ENCODE measurements at regions not wholly inside any gene's neighbourhood (a gene's known extent, or its start where the extent isn't known, plus 50 kb on each side); places are given as distances from the start of the nearest gene placed in this dataset.

DNA sequence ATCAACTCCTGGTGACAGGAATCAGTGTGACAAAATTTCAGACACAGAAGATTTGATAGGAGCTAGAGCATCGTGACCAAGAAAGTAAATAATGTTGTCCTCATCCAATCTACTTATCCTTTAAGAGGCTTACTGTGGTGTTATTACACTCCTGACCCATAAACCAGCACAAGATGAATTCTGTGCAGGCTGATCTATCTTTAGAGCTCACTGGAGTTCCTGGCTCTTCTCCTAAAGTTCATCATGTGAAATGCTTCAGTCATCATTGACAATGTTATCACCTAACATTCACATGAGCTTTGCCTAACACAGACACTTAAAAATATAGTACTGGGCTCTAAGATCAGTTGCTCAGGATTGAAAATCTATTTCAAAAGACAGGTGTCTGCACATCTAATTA, 271.0 kb upstream of the HSF2 start:
- TF ChIP-seq, protein P1, sequence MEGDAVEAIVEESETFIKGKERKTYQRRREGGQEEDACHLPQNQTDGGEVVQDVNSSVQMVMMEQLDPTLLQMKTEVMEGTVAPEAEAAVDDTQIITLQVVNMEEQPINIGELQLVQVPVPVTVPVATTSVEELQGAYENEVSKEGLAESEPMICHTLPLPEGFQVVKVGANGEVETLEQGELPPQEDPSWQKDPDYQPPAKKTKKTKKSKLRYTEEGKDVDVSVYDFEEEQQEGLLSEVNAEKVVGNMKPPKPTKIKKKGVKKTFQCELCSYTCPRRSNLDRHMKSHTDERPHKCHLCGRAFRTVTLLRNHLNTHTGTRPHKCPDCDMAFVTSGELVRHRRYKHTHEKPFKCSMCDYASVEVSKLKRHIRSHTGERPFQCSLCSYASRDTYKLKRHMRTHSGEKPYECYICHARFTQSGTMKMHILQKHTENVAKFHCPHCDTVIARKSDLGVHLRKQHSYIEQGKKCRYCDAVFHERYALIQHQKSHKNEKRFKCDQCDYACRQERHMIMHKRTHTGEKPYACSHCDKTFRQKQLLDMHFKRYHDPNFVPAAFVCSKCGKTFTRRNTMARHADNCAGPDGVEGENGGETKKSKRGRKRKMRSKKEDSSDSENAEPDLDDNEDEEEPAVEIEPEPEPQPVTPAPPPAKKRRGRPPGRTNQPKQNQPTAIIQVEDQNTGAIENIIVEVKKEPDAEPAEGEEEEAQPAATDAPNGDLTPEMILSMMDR (IDR thresholded peaks at IDR 0.05; ENCODE audit: insufficient read depth, low read length), result no peak
- no peak for TF ChIP-seq POLR2AphosphoS5 (IDR thresholded peaks at IDR 0.05; ENCODE audit: low read depth)
